Smooth muscle cell of the brain vasculature (primary cell): ENCODE measurements at regions not wholly inside any gene's neighbourhood (a gene's known extent, or its start where the extent isn't known, plus 50 kb on each side); places are given as distances from the start of the nearest gene placed in this dataset.
"Not testable (repeated sequence)": the region's sequence is repeated elsewhere in the genome, so short reads cannot be mapped to it uniquely, and the experiment has no call there.

Source experiments
- DNase-seq: peaks from one replicate; pipeline ENCODE4 v3.0.0-alpha.2; 2012; ENCODE audit warnings: low read depth, low spot score

DNA sequence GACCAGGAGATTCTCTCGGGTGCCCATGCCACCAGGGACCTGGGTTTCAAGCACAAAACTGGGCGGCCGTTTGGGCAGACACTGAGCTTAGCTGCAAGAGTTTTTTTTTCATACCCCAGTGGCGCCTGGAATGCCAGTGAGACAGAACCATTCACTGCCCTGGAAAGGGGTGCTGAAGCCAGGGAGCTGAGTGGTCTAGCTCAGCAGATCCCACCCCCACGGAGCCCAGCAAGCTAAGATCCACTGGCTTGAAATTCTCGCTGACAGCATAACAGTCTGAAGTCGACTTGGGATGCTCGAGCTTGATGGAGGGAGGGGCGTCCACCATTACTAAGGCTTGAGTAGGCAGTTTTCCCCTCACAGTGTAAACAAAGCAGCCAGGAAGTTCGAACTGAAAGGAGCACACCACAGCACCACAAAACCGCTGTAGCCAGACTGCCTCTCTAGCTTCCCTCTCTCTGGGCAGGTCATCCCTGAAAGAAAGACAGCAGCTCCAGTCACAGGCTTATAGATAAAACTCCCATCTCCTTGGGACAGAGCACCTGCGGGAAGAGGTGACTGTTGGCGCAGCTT lies 157.7 kb downstream of the GIPC2 start:
- not testable (repeated sequence) for DNase-seq

DNA sequence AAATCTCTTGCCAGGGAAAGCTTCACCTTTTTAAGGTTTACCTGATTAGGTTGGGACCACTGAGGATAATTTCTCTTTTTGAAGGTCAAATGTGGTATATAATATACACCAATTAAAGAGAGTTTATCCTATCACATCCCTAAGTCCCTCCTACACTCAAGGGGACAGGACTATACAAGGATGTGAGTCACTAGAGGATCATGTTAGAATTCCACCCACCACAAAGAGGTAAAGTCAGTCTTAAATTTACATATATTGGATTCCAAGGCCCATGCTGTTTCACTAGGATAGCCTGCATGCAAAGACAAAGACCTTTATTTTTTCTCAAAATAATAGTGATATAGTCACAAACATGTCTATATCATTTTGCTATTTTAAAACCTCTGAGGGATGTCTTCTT lies 164.4 kb downstream of the GIPC2 start:
- DNase-seq: no peak

DNA sequence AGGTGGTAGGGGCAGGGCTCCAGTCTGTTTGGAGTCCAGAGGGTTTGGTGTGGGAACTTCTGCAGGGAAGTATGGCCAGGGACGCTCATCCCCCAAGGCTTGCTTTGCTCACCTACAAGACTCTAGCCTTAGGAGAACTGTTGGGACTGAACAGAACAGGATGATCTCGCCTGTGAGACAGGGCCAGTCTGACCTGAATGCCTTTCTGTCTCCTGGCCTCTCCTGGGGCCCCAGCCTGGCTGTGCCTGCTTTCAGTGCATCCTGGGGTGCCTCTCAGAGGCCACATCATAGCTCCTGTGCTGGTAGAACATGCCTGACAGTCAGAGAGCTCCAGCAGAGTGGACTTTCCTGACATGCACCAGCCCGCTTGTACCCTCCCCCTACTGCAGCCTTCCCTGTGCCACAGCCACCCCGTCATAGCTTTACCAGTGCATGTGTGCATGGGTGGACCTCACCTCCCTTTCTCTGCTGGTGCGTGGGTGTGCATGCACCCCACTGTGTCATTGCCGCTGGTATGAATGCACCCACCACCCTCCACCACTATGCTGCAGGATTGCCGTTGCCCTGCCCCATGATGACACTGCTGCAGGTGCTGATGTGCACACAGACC lies 165.8 kb downstream of the GIPC2 start:
- no peak for DNase-seq

DNA sequence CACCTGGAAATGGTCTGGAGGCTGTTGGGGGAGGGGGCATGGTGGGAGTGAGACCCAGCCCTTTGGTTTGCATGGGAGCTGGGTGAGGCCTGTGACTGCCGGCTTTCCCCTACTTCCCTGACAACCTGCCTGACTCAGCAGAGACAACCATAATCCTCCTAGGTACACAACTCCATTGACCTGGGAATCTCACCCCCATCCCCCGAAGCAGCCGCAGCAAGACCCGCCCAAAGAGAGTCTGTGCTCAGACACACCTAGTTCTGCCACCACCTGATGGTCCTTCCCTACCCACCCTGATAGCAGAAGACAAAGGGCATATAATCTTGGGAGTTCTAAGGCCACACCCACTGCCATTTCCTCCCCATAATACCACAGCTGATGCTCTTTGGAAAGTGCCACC lies 168.6 kb downstream of the GIPC2 start:
- DNase-seq: no peak

DNA sequence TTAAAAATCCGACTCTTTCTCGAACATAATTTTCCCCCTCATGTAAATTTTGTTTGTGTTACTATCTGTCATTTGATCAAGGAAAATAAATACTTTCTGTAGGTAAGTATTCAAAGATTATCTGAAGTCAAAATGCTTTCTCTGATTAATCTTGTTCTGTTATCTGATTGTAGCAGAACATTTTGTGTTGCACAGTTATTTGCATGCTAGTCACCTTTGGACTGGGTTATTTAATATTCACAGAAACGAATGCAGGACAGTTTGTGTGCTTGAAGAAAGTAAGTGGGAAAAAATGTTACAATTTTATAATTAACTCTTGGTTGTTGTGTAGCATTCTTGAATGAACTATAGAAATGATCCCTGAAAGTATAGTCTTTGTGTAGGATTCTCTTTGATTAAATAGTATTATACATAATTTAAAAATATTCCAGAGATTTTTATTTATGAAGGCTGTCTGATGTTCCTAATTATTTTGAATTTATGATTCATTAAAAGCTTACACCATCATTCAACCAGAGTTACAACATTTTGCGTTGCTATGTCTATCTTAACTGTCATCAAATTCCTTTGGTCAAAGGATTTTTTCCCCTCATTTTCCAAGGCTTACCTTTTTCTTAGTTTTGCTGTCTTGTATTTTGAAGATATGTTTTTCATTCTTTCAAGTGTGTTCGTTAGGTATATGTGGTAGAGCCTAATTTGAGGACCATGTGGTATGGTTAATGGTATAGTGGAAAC lies 176.6 kb downstream of the GIPC2 start:
- DNase-seq: no peak

DNA sequence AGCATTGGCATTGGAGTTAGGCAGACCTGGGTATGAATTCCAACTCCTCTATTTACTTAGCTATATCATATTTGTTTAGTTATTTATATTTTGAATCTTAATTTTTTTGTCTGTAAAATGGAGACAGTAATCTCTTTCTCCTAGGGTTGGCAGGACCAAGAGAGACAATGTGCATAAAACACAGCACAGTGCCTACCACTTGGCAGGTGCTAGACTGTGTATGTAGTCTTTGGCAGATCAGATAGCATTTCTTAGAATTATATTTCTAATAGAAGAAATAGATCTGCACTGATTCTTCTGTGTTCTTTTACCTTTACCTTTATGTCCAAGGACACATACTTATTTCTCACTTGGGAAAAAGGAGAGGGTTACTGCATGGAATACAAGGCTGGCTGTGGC lies 177.2 kb downstream of the GIPC2 start:
- DNase-seq: no peak

DNA sequence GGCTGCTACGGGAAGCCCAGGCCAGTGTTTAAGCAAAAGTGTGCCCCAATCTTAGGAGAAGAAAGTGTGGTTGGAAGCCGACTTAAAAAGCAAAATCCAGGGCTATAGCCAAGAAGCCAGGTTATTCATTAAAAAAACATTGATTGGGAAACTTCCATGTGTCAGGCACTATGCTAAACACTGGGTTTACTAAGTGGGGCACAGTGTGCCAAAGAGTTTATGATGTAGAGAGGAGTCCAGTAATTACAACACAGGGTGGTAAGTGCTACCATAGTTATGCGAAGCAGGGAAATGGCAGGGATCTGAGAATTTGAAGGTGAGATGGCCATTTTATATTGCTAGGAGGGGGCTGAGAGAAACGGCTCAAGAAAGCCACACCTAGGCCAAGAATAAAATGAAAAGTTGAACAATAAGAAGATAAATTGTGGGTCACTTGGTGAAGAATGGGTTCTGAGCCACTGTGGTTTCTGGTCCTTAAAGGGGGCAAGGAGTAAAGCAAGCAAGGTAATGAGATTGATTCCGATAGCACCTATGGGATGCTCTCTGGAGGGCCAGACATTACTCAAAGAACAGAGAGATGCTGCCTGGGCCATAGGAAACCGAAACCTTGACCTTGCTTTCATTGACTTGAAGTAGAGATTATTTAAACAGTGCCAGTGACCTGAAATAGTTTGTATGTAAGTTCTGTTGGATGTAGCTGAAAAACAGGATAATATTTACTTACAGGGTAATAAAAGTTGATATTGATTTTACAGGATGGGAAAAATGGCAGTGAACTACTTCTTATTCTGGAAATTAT lies 177.8 kb downstream of the GIPC2 start:
- no peak for DNase-seq

DNA sequence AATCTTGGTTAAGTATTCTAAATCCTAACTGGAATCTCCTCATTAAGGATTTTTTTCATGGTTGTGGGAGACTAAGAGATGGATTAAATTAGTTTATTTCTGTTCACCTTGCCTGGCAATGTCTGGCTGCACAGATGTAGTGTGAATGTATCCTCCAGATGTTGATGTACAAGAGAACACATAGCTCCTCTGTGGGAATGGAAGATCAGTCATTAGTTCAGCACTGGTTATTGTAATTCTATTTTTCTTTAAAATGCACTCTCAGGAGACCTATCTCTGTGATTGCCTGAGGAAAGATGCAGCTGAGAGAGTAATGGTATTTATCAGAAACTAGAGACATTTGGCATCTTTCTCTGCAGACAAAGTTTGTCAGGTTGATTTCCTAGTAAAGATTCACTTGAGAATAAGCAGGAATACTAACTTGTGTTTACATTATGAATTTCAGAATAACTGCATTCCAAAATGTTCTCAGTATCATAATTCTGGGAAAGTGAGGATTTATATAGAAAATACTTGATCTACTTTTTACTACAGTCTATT lies 178.6 kb downstream of the GIPC2 start:
- no peak for DNase-seq

DNA sequence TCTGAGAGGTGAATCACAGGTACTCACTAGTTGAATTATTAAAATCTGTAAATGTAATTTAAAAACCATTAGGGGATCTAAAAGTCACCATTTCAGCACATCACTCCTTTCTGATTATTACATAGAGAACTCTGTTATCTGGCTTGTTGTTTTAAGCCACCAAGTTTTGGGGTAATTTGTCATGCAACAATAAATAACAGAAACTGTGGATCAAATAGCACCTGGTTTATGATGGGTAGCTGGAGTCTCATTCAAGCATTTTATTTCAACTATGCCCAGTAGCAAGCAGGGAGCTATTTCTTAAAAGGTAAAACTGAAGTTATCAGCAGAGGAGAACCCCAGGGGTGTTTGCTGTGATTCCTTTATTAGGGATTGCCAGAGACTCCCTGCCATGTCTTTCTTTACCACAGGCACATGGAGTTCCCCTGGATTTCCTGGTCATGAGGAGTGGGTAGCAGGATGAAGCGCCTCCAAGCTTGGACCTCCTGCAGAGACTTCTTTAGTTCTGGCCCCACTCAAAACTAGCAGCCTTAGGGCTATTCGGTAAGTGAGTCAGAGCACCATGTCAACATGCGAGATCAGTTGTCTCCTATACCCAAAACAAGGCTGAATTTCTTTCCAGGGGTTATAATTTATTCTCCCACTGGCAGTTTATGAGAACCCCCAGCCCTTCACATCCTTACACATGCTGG lies 179.2 kb downstream of the GIPC2 start:
- no peak for DNase-seq

DNA sequence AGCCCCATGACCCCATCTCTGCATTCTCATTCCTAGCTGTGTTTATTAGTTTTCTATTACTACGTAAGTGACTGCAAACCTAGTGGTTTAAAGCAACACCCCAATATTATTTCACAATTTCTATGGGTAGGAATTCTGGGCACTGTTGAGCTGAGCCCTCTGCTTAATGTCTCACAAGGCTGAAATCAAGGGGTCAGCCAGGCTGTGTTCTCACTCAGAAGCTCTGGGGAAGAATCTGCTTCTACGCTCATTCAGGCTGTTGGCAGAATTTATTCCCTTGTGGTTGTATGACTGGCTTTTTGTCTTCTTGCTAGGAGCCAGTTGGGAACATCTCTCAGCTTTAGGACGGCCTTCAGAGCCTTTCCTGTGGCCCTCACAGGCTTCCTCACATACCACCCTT lies 181.0 kb downstream of the GIPC2 start:
- no peak for DNase-seq

DNA sequence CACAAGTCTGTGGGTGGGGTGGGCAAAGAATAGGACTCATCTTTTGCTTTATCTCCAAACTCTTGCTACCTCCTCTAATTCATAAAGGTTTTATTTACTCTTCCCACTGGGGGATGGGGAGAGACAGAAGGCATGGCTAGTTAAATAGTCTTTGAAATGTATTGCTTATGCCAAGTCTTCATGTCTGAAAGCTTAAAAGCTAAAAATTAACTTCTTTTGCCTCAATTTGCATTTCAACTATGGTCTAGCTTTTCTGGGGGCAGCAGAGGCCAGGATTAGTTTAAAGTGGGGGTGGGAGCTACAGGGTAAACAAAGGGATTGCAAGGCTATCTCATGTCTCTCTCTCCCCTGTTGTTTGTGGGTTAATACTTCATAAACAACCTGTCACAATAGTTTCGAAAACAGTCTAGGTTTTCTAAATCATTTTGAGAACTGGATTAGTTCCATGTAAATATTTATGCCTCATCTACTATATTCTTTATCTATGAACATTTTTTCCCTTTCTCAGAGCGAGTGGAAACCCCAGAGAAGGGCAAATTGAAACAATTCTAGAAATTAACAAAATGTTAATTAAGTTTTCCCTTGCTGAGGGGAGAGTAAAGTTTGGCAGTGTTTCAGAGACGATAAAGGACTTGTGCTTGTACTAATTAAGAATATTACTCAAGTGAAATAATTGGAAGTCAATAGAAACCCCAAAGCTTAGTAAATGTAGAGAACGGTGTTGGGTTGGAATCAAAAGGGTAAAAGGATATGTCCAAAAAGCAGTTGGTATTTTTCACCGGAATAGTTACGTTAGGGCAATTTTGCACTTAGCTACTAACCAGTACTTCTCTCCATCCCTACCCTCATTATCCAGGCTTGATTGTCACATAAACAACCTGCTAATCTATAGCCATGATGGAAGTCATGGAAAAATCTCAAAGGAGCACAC lies 182.2 kb downstream of the GIPC2 start:
- DNase-seq: no peak

DNA sequence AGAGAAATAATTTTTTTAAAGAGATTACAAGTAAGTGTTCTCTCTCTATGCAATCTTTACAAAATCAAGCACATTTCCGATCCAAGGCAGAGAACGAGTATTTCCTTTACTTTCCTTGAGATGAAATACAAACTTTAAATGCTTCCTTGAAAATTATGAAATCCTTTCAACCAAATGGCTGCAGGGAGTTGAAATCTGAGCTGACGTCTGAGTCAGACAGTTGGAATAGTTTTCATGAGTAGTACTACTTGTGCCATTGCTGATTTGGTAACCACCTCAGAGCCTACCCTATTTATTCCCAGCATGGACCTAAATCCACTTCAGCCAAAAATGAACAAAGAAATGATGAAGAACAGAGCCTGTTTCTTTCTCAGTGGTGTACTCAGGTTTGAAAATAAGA lies 183.6 kb downstream of the GIPC2 start:
- no peak for DNase-seq

DNA sequence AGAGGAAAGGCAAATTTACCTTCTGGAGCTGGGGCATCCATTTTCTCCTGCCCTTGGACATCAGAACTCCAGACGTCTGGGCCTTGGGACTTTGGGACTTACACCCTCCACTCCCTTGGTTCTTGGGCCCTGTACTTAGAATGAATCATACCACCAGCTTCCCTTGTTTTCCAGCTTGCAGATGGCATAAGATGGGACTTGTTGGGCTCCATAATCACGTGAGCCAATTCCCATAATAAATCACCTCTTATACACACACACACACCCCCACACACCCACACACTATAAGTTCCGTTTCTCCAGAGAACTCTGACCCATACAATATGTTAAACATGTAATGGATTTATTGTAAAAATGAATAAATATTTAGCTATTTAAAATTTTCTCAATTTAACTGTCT lies 185.7 kb downstream of the GIPC2 start:
- no peak for DNase-seq

DNA sequence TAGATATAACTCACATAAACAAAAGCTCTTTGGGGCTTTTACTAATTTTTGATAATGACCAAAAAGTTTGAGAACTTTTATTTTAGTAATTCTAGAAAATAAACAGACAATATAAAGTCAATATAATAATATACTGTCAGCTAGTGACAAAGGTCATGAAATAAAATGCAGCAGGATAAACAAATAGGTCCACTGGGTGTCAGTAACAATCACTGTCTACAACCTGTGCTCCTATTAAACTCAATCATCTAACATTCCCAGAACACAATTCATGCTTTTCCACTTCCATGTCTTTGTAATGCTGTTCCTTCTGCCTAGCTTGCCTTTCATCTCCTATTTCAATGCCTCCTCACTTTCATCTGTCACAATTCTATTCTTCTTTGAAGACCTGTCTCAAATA lies 186.1 kb downstream of the GIPC2 start:
- DNase-seq: no peak

DNA sequence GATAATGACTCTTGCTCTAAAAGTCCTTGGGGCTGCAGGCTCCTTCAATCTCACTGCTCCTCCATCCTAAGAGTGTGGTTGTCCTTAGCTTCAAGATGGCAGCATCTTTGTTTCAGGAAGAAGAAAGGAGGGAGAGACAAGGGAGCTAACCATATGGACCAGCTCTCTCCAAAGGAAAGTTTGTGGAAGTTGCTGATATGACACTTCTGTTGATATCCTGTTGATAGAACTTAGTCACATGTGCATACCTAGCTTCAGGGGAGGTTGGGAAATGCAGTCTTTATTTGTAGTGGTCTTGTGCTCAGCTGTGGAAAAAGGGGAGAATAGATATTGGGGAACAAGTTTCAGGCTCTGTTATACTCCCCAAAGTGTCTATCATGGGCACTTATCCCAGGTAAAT lies 186.9 kb downstream of the GIPC2 start:
- DNase-seq: no peak

DNA sequence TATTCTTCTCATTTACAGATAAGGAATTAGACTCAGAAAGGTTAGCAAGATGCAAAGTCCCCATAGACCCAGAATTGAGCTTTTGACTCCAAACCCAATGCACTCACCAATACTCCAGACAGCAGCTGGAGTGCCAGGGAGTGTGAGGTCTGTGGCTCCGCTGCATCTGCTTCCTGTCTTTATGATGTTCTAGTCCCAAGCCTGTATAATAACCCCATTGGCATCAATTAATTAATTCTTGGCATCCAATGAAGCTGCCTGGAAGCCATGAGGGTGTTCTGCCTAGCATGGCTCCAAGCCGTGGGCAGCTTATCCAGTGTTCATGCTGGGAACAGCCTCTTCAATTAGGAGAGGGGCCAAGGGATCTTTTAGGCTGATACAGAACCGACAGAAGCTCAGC lies 188.7 kb downstream of the GIPC2 start:
- DNase-seq: no peak

DNA sequence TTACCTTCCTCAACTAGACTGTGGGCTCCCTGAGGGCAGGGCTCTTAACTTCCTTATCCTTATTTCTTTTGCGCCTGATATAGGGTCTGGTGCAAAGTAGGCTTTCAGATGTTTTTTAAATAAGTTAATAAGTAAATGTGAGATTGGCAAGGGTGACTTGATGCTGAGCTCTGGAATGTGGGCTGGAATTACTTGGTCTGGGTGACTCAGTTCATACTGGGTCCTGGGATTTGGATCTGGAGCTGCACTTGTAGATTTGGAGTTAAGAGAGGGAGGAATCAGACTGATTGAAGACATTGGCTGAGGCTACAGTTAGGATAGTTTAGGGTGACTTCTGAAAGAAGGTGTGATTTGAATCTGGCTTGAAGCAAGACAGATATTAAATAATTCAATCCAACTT lies 190.9 kb downstream of the GIPC2 start:
- no peak for DNase-seq

DNA sequence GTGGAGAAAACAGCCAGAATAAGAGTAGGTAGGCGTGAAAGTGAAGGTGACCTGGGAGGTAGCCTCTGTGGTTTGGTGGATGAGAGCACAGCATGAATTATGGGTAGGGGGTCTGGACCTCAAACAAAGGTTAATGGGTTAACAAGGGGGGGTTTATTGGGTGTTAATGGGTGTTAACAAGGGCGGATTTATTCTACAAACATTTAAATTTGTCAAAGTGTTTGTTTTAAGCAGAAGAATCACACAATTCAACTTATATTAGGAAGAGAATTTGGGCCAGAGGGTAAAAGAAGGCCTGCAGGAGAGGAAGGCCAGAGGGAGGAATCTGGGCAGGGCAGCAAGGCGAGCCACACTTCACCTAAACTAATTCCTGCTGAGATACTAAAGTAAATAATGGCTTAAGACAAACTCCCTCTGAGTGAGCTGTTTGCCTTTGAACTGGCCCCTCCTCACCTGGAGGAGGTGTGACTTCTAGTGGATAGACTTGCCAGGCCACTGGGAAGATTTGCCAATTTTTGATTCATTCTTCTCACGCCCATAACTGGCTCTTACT lies 191.7 kb downstream of the GIPC2 start:
- DNase-seq: no peak

DNA sequence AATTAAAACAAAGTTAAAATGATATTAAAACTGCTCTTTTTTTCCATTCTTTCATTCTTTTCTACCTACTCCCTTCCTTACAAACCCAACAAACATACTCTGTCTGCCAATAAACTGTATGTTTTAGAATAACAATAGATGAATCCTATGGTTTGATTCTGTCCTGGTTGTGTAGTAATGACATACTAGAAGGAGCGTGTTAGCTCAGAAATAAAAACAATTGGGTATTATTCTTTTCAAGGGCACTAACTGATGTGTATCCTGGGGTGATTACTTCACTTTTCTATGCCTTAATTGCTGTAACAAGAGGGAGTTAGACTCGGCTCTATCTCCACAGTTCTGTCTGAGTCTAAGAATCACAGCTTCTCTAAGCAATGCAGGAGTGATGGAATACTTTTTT lies 194.4 kb downstream of the GIPC2 start:
- no peak for DNase-seq

DNA sequence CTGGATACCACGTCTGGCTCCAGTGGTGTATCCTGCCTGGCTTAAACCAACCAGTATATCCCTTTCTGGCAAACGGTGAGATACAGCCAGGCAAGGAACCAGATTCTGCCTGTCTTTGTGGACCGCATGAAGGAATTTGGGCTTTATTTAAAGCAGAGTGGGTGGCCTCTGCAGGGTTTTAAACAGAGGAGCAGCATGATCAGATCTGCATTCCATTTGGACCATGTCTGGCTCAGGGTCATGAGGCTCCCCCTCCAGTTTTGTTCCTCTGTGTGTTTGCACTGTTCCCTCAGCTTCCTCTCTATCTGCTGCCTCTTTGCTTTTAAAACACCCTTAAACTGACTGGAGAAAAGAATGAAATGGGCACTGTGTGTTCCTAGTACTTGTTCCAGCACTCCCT lies 195.0 kb downstream of the GIPC2 start:
- DNase-seq: no peak
